OCI-LY3 (cell line): ENCODE measurements at regions not wholly inside any gene's neighbourhood (a gene's known extent, or its start where the extent isn't known, plus 50 kb on each side); places are given as distances from the start of the nearest gene placed in this dataset.

Experiments
- EZH2phosphoT487 ChIP-seq: fragments of 200-600 bp; shearing (Covaris generic); IDR thresholded peaks from 2 replicates; pipeline ENCODE4 v1.6.1; 2018; ENCODE audit warnings: antibody characterized with exemption, mixed run types, low read depth
- TF ChIP-seq, protein P1 (sequence below): fragments of 200-600, 300-600 bp; sonication (generic); IDR thresholded peaks from 2 replicates; pipeline ENCODE4 v1.5.1; 2014; ENCODE audit warnings: antibody characterized with exemption, low read length, low read depth

GRCh38 chr5:68122439-68123328 is 92.9 kb upstream of the PIK3R1 start:
- TF ChIP-seq, protein P1, sequence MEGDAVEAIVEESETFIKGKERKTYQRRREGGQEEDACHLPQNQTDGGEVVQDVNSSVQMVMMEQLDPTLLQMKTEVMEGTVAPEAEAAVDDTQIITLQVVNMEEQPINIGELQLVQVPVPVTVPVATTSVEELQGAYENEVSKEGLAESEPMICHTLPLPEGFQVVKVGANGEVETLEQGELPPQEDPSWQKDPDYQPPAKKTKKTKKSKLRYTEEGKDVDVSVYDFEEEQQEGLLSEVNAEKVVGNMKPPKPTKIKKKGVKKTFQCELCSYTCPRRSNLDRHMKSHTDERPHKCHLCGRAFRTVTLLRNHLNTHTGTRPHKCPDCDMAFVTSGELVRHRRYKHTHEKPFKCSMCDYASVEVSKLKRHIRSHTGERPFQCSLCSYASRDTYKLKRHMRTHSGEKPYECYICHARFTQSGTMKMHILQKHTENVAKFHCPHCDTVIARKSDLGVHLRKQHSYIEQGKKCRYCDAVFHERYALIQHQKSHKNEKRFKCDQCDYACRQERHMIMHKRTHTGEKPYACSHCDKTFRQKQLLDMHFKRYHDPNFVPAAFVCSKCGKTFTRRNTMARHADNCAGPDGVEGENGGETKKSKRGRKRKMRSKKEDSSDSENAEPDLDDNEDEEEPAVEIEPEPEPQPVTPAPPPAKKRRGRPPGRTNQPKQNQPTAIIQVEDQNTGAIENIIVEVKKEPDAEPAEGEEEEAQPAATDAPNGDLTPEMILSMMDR: no peak
- TF ChIP-seq EZH2phosphoT487: no peak
